ENCODE measurements at regions not wholly inside any gene's neighbourhood (a gene's known extent, or its start where the extent isn't known, plus 50 kb on each side); places are given as distances from the start of the nearest gene placed in this dataset.

GRCh38 chr20:56088375-56088774 is 83.1 kb upstream of the CBLN4 start:
- Histone ChIP-seq H3K27me3 (ENCODE audit: control insufficient read depth, insufficient read depth, low read length) (no peaks in the 10 kb centered on the region), H3K9me3 (ENCODE audit: control insufficient read depth, insufficient read depth, low read depth, low read length) (no peaks in the 10 kb centered on the region), H3K27ac (ENCODE audit: insufficient read depth, low read length) (no peak overlapping the region), H2AFZ (ENCODE audit: low read length) (no peak overlapping the region), H3K9ac (ENCODE audit: insufficient read depth, low read length) (no peak overlapping the region), H3K36me3 (ENCODE audit: control insufficient read depth, insufficient read depth, low read length) (no peaks in the 10 kb centered on the region), H3K4me3 (replicated peaks in 1 of 4; ENCODE audit: control extremely low read depth in 1 of 4, insufficient read depth in 1 of 4, low read depth in 3 of 4, low read length in 4 of 4) (no peak overlapping the region), H3K4me1 (ENCODE audit: control insufficient read depth, extremely low read depth, insufficient read depth, low read length) (no peaks in the 10 kb centered on the region), H3K4me2 (ENCODE audit: extremely low read depth, insufficient read depth, low read length) (no peak overlapping the region), H4K20me1 (ENCODE audit: control insufficient read depth, extremely low read depth, insufficient read depth, low read length) (no peaks in the 10 kb centered on the region), H3K79me2 (ENCODE audit: control insufficient read depth, insufficient read depth, low read length) (no peaks in the 10 kb centered on the region)
- no peak for DNase-seq (ENCODE audit: low read depth in 2 of 2)
- TF ChIP-seq CTCF (conservative IDR thresholded peaks at IDR 0.05 in 1 of 2, IDR thresholded peaks at IDR 0.05 in 1 of 2; ENCODE audit: low read depth in 1 of 2, low read length in 2 of 2) (no peak), EZH2 (IDR thresholded peaks at IDR 0.05; ENCODE audit: low read length, missing control alignments) (no peak)

GRCh38 chr20:56091628-56092234 is 86.4 kb upstream of the CBLN4 start:
- Histone ChIP-seq H3K27me3 (ENCODE audit: control insufficient read depth, insufficient read depth, low read length) (no peaks in the 10 kb centered on the region), H3K4me2 (ENCODE audit: extremely low read depth, insufficient read depth, low read length) (no peak overlapping the region), H3K36me3 (ENCODE audit: control insufficient read depth, insufficient read depth, low read length) (no peaks in the 10 kb centered on the region), H3K79me2 (ENCODE audit: control insufficient read depth, insufficient read depth, low read length) (no peaks in the 10 kb centered on the region), H3K9ac (ENCODE audit: insufficient read depth, low read length) (no peak overlapping the region), H3K4me3 (replicated peaks in 1 of 4; ENCODE audit: control extremely low read depth in 1 of 4, insufficient read depth in 1 of 4, low read depth in 3 of 4, low read length in 4 of 4) (no peak overlapping the region), H4K20me1 (ENCODE audit: control insufficient read depth, extremely low read depth, insufficient read depth, low read length) (no peaks in the 10 kb centered on the region), H3K9me3 (ENCODE audit: control insufficient read depth, insufficient read depth, low read depth, low read length) (no peaks in the 10 kb centered on the region), H3K27ac (ENCODE audit: insufficient read depth, low read length) (no peak overlapping the region), H3K4me1 (ENCODE audit: control insufficient read depth, extremely low read depth, insufficient read depth, low read length) (no peaks in the 10 kb centered on the region), H2AFZ (ENCODE audit: low read length) (no peak overlapping the region)
- TF ChIP-seq EZH2 (IDR thresholded peaks at IDR 0.05; ENCODE audit: low read length, missing control alignments) (no peak), CTCF (conservative IDR thresholded peaks at IDR 0.05 in 1 of 2, IDR thresholded peaks at IDR 0.05 in 1 of 2; ENCODE audit: low read depth in 1 of 2, low read length in 2 of 2) (no peak)
- DNase-seq (ENCODE audit: low read depth in 2 of 2) = no peak

GRCh38 chr20:56094228-56094627 is 88.9 kb upstream of the CBLN4 start:
- no peaks in the 10 kb centered on the region for H3K27me3 ChIP-seq (ENCODE audit: control insufficient read depth, insufficient read depth, low read length)
- H3K4me1 ChIP-seq (ENCODE audit: control insufficient read depth, extremely low read depth, insufficient read depth, low read length) = no peaks in the 10 kb centered on the region
- no peak overlapping the region for H3K4me2 ChIP-seq (ENCODE audit: extremely low read depth, insufficient read depth, low read length)

More at GRCh38 chr20:56094228-56094627, 88.9 kb upstream of the CBLN4 start:
- Histone ChIP-seq H3K4me3 (replicated peaks in 1 of 4; ENCODE audit: control extremely low read depth in 1 of 4, insufficient read depth in 1 of 4, low read depth in 3 of 4, low read length in 4 of 4) (no peak overlapping the region), H4K20me1 (ENCODE audit: control insufficient read depth, extremely low read depth, insufficient read depth, low read length) (no peaks in the 10 kb centered on the region), H3K27ac (ENCODE audit: insufficient read depth, low read length) (no peak overlapping the region), H3K36me3 (ENCODE audit: control insufficient read depth, insufficient read depth, low read length) (no peaks in the 10 kb centered on the region), H3K9me3 (ENCODE audit: control insufficient read depth, insufficient read depth, low read depth, low read length) (no peaks in the 10 kb centered on the region), H2AFZ (ENCODE audit: low read length) (no peak overlapping the region), H3K9ac (ENCODE audit: insufficient read depth, low read length) (no peak overlapping the region), H3K79me2 (ENCODE audit: control insufficient read depth, insufficient read depth, low read length) (no peaks in the 10 kb centered on the region)
- no peak for DNase-seq (ENCODE audit: low read depth in 2 of 2)
- no peak for TF ChIP-seq EZH2 (IDR thresholded peaks at IDR 0.05; ENCODE audit: low read length, missing control alignments)
- no peak for TF ChIP-seq CTCF (conservative IDR thresholded peaks at IDR 0.05 in 1 of 2, IDR thresholded peaks at IDR 0.05 in 1 of 2; ENCODE audit: low read depth in 1 of 2, low read length in 2 of 2)
